SH-SY5Y (cell line): ENCODE measurements at regions not wholly inside any gene's neighbourhood (a gene's known extent, or its start where the extent isn't known, plus 50 kb on each side); places are given as distances from the start of the nearest gene placed in this dataset.

Experiments used
- GATA2 ChIP-seq: IDR thresholded peaks from 2 replicates; pipeline ENCODE4 v1.6.1; 2011; ENCODE audit warnings: mild to moderate bottlenecking, low read depth, low read length
- GATA3 ChIP-seq: IDR thresholded peaks from 2 replicates; pipeline ENCODE4 v1.6.1; 2011; ENCODE audit warnings: low read depth, mild to moderate bottlenecking, low read length, moderate library complexity

GRCh38 chr10:63822496-63822895 is 301.3 kb downstream of the REEP3 start:
- TF ChIP-seq GATA2 (no peak), GATA3 (no peak)

- TF ChIP-seq GATA2: no peak
- no peak for TF ChIP-seq GATA3
Observed at GRCh38 chr10:63825111-63825510, 303.9 kb downstream of the REEP3 start.

DNA sequence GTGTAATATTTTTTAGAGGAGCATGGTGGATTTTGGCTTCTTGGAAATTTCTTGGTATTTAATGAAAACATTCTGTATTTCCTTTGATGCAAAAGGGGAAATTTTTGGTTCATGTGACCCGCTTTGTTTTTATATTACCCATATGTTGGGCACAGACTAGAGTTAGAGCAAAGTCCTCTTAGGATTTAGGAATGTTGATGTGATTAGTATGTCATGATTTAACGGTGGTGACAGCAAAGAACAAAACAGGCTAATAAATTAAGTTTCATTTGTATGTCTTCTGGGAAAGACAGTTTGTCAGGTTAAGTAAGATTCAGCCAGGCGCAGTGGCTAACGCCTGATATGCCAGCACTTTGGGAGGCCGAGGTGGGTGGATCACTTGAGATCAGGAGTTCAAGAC is 304.6 kb downstream of the REEP3 start:
- no peak for TF ChIP-seq GATA3
- no peak for TF ChIP-seq GATA2

- TF ChIP-seq GATA2 (no peak), GATA3 (no peak)
Observed at GRCh38 chr10:63829020-63829419, 307.8 kb downstream of the REEP3 start.

GRCh38 chr10:63829573-63830149 is 308.5 kb downstream of the REEP3 start:
- no peak for TF ChIP-seq GATA2
- TF ChIP-seq GATA3: no peak

DNA sequence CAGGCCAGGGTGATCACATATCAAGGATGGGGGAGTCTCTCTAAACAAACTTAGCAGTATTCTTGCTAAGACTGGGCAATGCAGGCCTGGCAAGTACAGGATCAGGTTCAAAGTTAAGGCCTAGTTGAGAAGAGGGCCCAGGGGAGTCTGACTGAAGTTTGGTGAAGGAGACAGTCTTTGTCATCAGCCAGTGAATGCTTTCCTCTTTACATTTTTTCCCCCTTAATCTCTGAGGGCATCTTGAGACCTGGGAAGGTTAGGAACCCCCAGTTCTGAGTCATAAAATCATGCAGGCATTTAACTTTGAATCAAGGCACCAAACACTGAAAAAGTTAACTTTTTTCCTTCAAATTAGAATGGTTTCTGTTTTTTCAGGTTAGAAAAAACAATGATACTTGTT is 311.5 kb downstream of the REEP3 start:
- TF ChIP-seq GATA2: no peak
- no peak for TF ChIP-seq GATA3

- no peak for TF ChIP-seq GATA2
- no peak for TF ChIP-seq GATA3
Observed at GRCh38 chr10:63833411-63834060, 312.3 kb downstream of the REEP3 start.

GRCh38 chr10:63836666-63837442 is 315.7 kb downstream of the REEP3 start:
- TF ChIP-seq GATA3: no peak
- no peak for TF ChIP-seq GATA2

DNA sequence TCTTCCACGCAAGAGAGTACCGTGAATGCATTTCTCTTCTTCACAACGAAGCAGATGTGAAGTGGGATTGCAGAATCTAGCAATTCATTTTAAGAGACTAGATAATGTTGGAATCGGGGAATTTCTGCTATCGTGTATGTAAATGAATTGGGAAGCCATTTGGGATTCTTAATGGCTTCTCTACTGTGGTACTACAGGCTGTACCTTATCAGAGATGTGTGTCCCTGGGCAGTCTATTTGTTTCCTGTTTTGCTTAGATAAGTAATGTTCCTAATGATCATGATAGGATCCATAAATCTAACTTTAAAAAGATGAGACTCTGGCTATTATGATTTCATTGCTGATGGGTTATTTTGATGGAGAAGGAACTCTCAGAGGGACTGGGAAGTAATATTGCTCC is 320.6 kb downstream of the REEP3 start:
- TF ChIP-seq GATA3 (peak; percentile 64), GATA2 (peak; percentile 55; the same call in 1 of the 2 replicates)

DNA sequence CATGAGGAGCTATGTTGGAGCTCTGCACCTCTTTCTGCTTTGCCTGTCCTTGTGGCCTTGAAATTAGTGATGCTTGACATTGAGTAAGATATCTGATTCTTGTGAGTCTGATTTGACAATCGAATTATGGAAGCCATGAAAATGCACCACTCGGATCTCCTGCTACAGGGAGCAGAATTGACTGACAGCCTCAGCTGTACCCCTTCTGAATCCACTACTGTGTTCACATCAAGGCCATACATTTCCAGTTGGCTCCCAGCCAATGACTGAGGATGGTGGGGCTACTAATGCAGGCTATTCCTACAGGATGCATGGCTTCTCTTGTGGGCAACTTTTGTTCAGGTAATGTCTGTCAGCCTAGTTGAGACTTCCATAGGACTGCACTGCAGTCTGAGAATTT is 321.9 kb downstream of the REEP3 start:
- no peak for TF ChIP-seq GATA2
- TF ChIP-seq GATA3: no peak

- TF ChIP-seq GATA2: peak; percentile 63
Observed at GRCh38 chr10:63848871-63849270, 327.7 kb downstream of the REEP3 start.

DNA sequence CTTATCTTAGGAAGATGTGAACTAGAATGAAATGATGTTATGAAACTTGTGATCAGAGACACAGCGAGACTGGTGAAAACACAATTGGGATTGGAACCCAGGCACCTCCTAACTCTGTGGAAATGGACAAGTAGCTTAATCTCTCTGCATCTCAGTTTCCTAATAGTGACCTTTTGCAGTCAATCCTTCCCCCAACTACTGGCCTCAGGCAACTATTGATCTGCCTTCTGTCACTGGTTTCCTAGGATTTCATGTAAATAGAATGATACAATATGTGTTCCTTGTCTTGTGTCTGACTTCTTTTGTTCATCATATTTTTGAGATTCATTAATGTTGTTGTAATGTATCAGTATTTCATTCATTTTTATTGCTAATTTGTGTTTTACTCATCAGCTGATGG is 341.7 kb downstream of the REEP3 start:
- no peak for TF ChIP-seq GATA3
- TF ChIP-seq GATA2: no peak

- TF ChIP-seq GATA3 (no peak), GATA2 (no peak)
Observed at GRCh38 chr10:63865210-63865609, 344.0 kb downstream of the REEP3 start.

- peak; percentile 66 for TF ChIP-seq GATA3
- TF ChIP-seq GATA2: peak; percentile 66
Observed at GRCh38 chr10:63866075-63866746, 345.0 kb downstream of the REEP3 start.

- TF ChIP-seq GATA3 (no peak), GATA2 (no peak)
Observed at GRCh38 chr10:63866747-63867140, 345.5 kb downstream of the REEP3 start.
